ENCODE measurements at regions not wholly inside any gene's neighbourhood (a gene's known extent, or its start where the extent isn't known, plus 50 kb on each side); places are given as distances from the start of the nearest gene placed in this dataset.

- H3K36me3 ChIP-seq (ENCODE audit: insufficient read depth, low read length) = no peaks in the 10 kb centered on the region
- no peak for TF ChIP-seq CTCF (IDR thresholded peaks at IDR 0.05; ENCODE audit: extremely low read depth, low read depth, low read length)
- H3K4me3 ChIP-seq (ENCODE audit: insufficient read depth, low read length) = no peak overlapping the region
- peaks cover 6% of the 10 kb centered on the region for H3K4me1 ChIP-seq (ENCODE audit: insufficient read depth, low read length)
- H3K27me3 ChIP-seq (ENCODE audit: insufficient read depth, low read length) = no peaks in the 10 kb centered on the region
- H3K9me3 ChIP-seq (ENCODE audit: low read depth, low read length) = no peaks in the 10 kb centered on the region
- no peaks in the 10 kb centered on the region for H4K20me1 ChIP-seq (ENCODE audit: insufficient read depth, low read length)
- DNase-seq (ENCODE audit: insufficient read length, low spot score, missing footprints) = no peak
- no peak overlapping the region for H3K4me2 ChIP-seq (ENCODE audit: insufficient read depth, low read length)
- H3K27ac ChIP-seq (ENCODE audit: low read depth, low read length) = no peak overlapping the region
- no peak overlapping the region for H2AFZ ChIP-seq (ENCODE audit: low read length)
- no peaks in the 10 kb centered on the region for H3K79me2 ChIP-seq (ENCODE audit: insufficient read depth, low read length)
Observed at GRCh38 chr3:55300701-55301100, 186.4 kb downstream of the WNT5A start.

- Histone ChIP-seq H2AFZ (ENCODE audit: low read length) (no peak overlapping the region), H3K4me1 (ENCODE audit: insufficient read depth, low read length) (no peaks in the 10 kb centered on the region), H3K36me3 (ENCODE audit: insufficient read depth, low read length) (no peaks in the 10 kb centered on the region), H4K20me1 (ENCODE audit: insufficient read depth, low read length) (no peaks in the 10 kb centered on the region), H3K27me3 (ENCODE audit: insufficient read depth, low read length) (no peaks in the 10 kb centered on the region), H3K79me2 (ENCODE audit: insufficient read depth, low read length) (no peaks in the 10 kb centered on the region), H3K4me3 (ENCODE audit: insufficient read depth, low read length) (no peak overlapping the region), H3K4me2 (ENCODE audit: insufficient read depth, low read length) (no peak overlapping the region), H3K9me3 (ENCODE audit: low read depth, low read length) (no peaks in the 10 kb centered on the region), H3K27ac (ENCODE audit: low read depth, low read length) (no peak overlapping the region)
- no peak for TF ChIP-seq CTCF (IDR thresholded peaks at IDR 0.05; ENCODE audit: extremely low read depth, low read depth, low read length)
- no peak for DNase-seq (ENCODE audit: insufficient read length, low spot score, missing footprints)
Observed at GRCh38 chr3:55297706-55298105, 189.4 kb downstream of the WNT5A start.

GRCh38 chr3:55297245-55297644 lies 189.9 kb downstream of the WNT5A start:
- DNase-seq (ENCODE audit: insufficient read length, low spot score, missing footprints) = no peak
- no peaks in the 10 kb centered on the region for H3K27me3 ChIP-seq (ENCODE audit: insufficient read depth, low read length)

GRCh38 chr3:55296791-55297190 lies 190.3 kb downstream of the WNT5A start:
- Histone ChIP-seq H4K20me1 (ENCODE audit: insufficient read depth, low read length) (no peaks in the 10 kb centered on the region), H3K79me2 (ENCODE audit: insufficient read depth, low read length) (no peaks in the 10 kb centered on the region), H3K9me3 (ENCODE audit: low read depth, low read length) (no peaks in the 10 kb centered on the region), H3K4me1 (ENCODE audit: insufficient read depth, low read length) (no peaks in the 10 kb centered on the region), H3K36me3 (ENCODE audit: insufficient read depth, low read length) (no peaks in the 10 kb centered on the region), H2AFZ (ENCODE audit: low read length) (no peak overlapping the region), H3K4me2 (ENCODE audit: insufficient read depth, low read length) (no peak overlapping the region), H3K4me3 (ENCODE audit: insufficient read depth, low read length) (no peak overlapping the region), H3K27ac (ENCODE audit: low read depth, low read length) (no peak overlapping the region), H3K27me3 (ENCODE audit: insufficient read depth, low read length) (no peaks in the 10 kb centered on the region)
- no peak for DNase-seq (ENCODE audit: insufficient read length, low spot score, missing footprints)
- no peak for TF ChIP-seq CTCF (IDR thresholded peaks at IDR 0.05; ENCODE audit: extremely low read depth, low read depth, low read length)

More at GRCh38 chr3:55297245-55297644, 189.9 kb downstream of the WNT5A start:
- Histone ChIP-seq H2AFZ (ENCODE audit: low read length) (no peak overlapping the region), H3K4me1 (ENCODE audit: insufficient read depth, low read length) (no peaks in the 10 kb centered on the region), H3K27ac (ENCODE audit: low read depth, low read length) (no peak overlapping the region), H3K4me2 (ENCODE audit: insufficient read depth, low read length) (no peak overlapping the region), H3K9me3 (ENCODE audit: low read depth, low read length) (no peaks in the 10 kb centered on the region), H4K20me1 (ENCODE audit: insufficient read depth, low read length) (no peaks in the 10 kb centered on the region), H3K79me2 (ENCODE audit: insufficient read depth, low read length) (no peaks in the 10 kb centered on the region), H3K36me3 (ENCODE audit: insufficient read depth, low read length) (no peaks in the 10 kb centered on the region), H3K4me3 (ENCODE audit: insufficient read depth, low read length) (no peak overlapping the region)
- TF ChIP-seq CTCF (IDR thresholded peaks at IDR 0.05; ENCODE audit: extremely low read depth, low read depth, low read length) = no peak
